GM21515 (cell line): ENCODE measurements at regions not wholly inside any gene's neighbourhood (a gene's known extent, or its start where the extent isn't known, plus 50 kb on each side); places are given as distances from the start of the nearest gene placed in this dataset.
"Not testable (repeated sequence)": the region's sequence is repeated elsewhere in the genome, so short reads cannot be mapped to it uniquely, and the experiment has no call there.

Source experiments
- ATAC-seq: cut with Tn5 transposase; IDR thresholded peaks from one replicate; pipeline ENCODE4 v1.9.1; 2021; ENCODE audit not compliant: unreplicated experiment

GRCh38 chr2:149731079-149731478, 143.5 kb upstream of the MMADHC start:
- ATAC-seq = no peak

GRCh38 chr2:149729586-149729985, 142.0 kb upstream of the MMADHC start:
- ATAC-seq = no peak

GRCh38 chr2:149727927-149728326, 140.4 kb upstream of the MMADHC start:
- ATAC-seq = no peak

- no peak for ATAC-seq
These were observed 137.7 kb upstream of the MMADHC start for GRCh38 chr2:149725234-149725633.

- ATAC-seq = no peak
These were observed 136.5 kb upstream of the MMADHC start for GRCh38 chr2:149724091-149724490.

- no peak for ATAC-seq
These were observed 133.0 kb upstream of the MMADHC start for GRCh38 chr2:149720615-149721014.

GRCh38 chr2:149719695-149720094, 132.1 kb upstream of the MMADHC start:
- no peak for ATAC-seq

GRCh38 chr2:149716687-149717086, 129.1 kb upstream of the MMADHC start:
- no peak for ATAC-seq

GRCh38 chr2:149715894-149716293, 128.3 kb upstream of the MMADHC start:
- ATAC-seq = no peak

GRCh38 chr2:149715005-149715592, 127.5 kb upstream of the MMADHC start:
- no peak for ATAC-seq

- no peak for ATAC-seq
These were observed 122.1 kb upstream of the MMADHC start for GRCh38 chr2:149709496-149710263.

GRCh38 chr2:149703281-149703680, 115.7 kb upstream of the MMADHC start:
- ATAC-seq = no peak

GRCh38 chr2:149702571-149702970, 115.0 kb upstream of the MMADHC start:
- ATAC-seq = no peak

GRCh38 chr2:149701241-149701640, 113.7 kb upstream of the MMADHC start:
- no peak for ATAC-seq

- ATAC-seq = no peak
These were observed 105.4 kb upstream of the MMADHC start for GRCh38 chr2:149692961-149693396.

GRCh38 chr2:149690825-149691224, 103.2 kb upstream of the MMADHC start:
- no peak for ATAC-seq

- ATAC-seq = no peak
These were observed 99.5 kb upstream of the MMADHC start for GRCh38 chr2:149687052-149687427.

GRCh38 chr2:149686136-149687051, 98.8 kb upstream of the MMADHC start:
- ATAC-seq = no peak

GRCh38 chr2:149685401-149685800, 97.8 kb upstream of the MMADHC start:
- ATAC-seq = not testable (repeated sequence)

GRCh38 chr2:149679286-149679685, 91.7 kb upstream of the MMADHC start:
- no peak for ATAC-seq

GRCh38 chr2:149677416-149677815, 89.8 kb upstream of the MMADHC start:
- ATAC-seq = no peak

- ATAC-seq = no peak
These were observed 82.5 kb upstream of the MMADHC start for GRCh38 chr2:149670086-149670485.
